H9 (cell line): ENCODE measurements at regions not wholly inside any gene's neighbourhood (a gene's known extent, or its start where the extent isn't known, plus 50 kb on each side); places are given as distances from the start of the nearest gene placed in this dataset.

Source experiments
- DNase-seq: peaks from one replicate; pipeline ENCODE4 v3.0.0-alpha.2; 2017
- H2AFZ ChIP-seq: one replicate; pipeline ENCODE4 v1.6.1; 2013; ENCODE audit warnings: mild to moderate bottlenecking, low read length, control low read depth, moderate library complexity
- H2AK5ac ChIP-seq: 2 replicates; pipeline ENCODE4 v1.6.1; 2013; ENCODE audit warnings: low read length, control low read depth, mixed read lengths; ENCODE audit not compliant: insufficient read length
- H2BK120ac ChIP-seq: one replicate; pipeline ENCODE4 v1.6.1; 2013; ENCODE audit warnings: low read depth, mild to moderate bottlenecking, low read length, control low read depth, inconsistent platforms; ENCODE audit not compliant: poor library complexity, severe bottlenecking
- H2BK12ac ChIP-seq: 2 replicates; pipeline ENCODE4 v1.6.1; 2013; ENCODE audit warnings: low read length, control low read depth, mixed read lengths, low read depth; ENCODE audit not compliant: insufficient read length
- H2BK15ac ChIP-seq: 2 replicates; pipeline ENCODE4 v1.6.1; 2013; ENCODE audit warnings: low read depth, low read length, control low read depth
- H2BK20ac ChIP-seq: one replicate; pipeline ENCODE4 v1.6.1; 2013; ENCODE audit warnings: low read depth, mild to moderate bottlenecking, low read length, control low read depth, inconsistent platforms; ENCODE audit not compliant: poor library complexity, severe bottlenecking
- H2BK5ac ChIP-seq: 2 replicates; pipeline ENCODE4 v1.6.1; 2013; ENCODE audit warnings: low read length, control low read depth, mixed read lengths; ENCODE audit not compliant: insufficient read length
- H3K14ac ChIP-seq: 2 replicates; pipeline ENCODE4 v1.6.1; 2013; ENCODE audit warnings: low read length, control low read depth; ENCODE audit not compliant: insufficient read depth
- H3K18ac ChIP-seq: 2 replicates; pipeline ENCODE4 v1.6.1; 2013; ENCODE audit warnings: low read depth, mild to moderate bottlenecking, mixed read lengths, low read length, control low read depth; ENCODE audit not compliant: insufficient read length
- H3K23ac ChIP-seq: 2 replicates; pipeline ENCODE4 v1.6.1; 2013; ENCODE audit warnings: low read length, control low read depth, mixed read lengths, low read depth; ENCODE audit not compliant: insufficient read length
- H3K23me2 ChIP-seq: 2 replicates; pipeline ENCODE4 v1.6.1; 2013; ENCODE audit warnings: low read depth, mild to moderate bottlenecking, mixed read lengths, low read length, control low read depth; ENCODE audit not compliant: insufficient read length, poor library complexity, severe bottlenecking
- H3K27ac ChIP-seq: 2 replicates; pipeline ENCODE4 v1.5.1; 2013; ENCODE audit warnings: low read length, control low read depth, mixed read lengths, low read depth; ENCODE audit not compliant: insufficient read length
- H3K27me3 ChIP-seq: 2 replicates; pipeline ENCODE4 v1.6.1; 2013; ENCODE audit warnings: low read length, control low read depth, inconsistent platforms; ENCODE audit not compliant: insufficient read depth
- H3K4ac ChIP-seq: 2 replicates; pipeline ENCODE4 v1.6.1; 2013; ENCODE audit warnings: low read depth, mild to moderate bottlenecking, control low read depth, inconsistent platforms, low read length, moderate library complexity
- H3K4me1 ChIP-seq: 2 replicates; pipeline ENCODE4 v1.6.1; 2013; ENCODE audit warnings: low read length, control low read depth, inconsistent platforms; ENCODE audit not compliant: insufficient read depth
- H3K4me2 ChIP-seq: 2 replicates; pipeline ENCODE4 v1.6.1; 2013; ENCODE audit warnings: low read length, control low read depth, mixed read lengths; ENCODE audit not compliant: insufficient read length, insufficient read depth
- H3K56ac ChIP-seq: 2 replicates; pipeline ENCODE4 v1.6.1; 2013; ENCODE audit warnings: low read depth, mild to moderate bottlenecking, mixed read lengths, low read length, control low read depth; ENCODE audit not compliant: insufficient read length
- H3K79me1 ChIP-seq: 2 replicates; pipeline ENCODE4 v1.6.1; 2013; ENCODE audit warnings: low read depth, mild to moderate bottlenecking, moderate library complexity, low read length, control low read depth, inconsistent platforms; ENCODE audit not compliant: insufficient read depth, poor library complexity, severe bottlenecking
- H3K79me2 ChIP-seq: 2 replicates; pipeline ENCODE4 v1.6.1; 2013; ENCODE audit warnings: low read length, control low read depth, inconsistent platforms; ENCODE audit not compliant: insufficient read depth
- H3K9ac ChIP-seq: 2 replicates; pipeline ENCODE4 v1.6.1; 2013; ENCODE audit warnings: low read length, control low read depth, mixed read lengths; ENCODE audit not compliant: insufficient read length; ENCODE audit errors: extremely low read depth
- H3K9me3 ChIP-seq: one replicate; pipeline ENCODE4 v1.6.1; 2013; ENCODE audit warnings: low read depth, low read length, inconsistent platforms; ENCODE audit not compliant: control insufficient read depth
- H3T11ph ChIP-seq: one replicate; pipeline ENCODE4 v1.6.1; 2013; ENCODE audit warnings: mild to moderate bottlenecking, low read length, control low read depth, inconsistent platforms
- H4K20me1 ChIP-seq: one replicate; pipeline ENCODE4 v1.6.1; 2013; ENCODE audit not compliant: control insufficient read depth, insufficient read length, insufficient read depth
- H4K5ac ChIP-seq: 2 replicates; pipeline ENCODE4 v1.6.1; 2013; ENCODE audit warnings: low read depth, mild to moderate bottlenecking, mixed read lengths, low read length, control low read depth; ENCODE audit not compliant: insufficient read length
- H4K8ac ChIP-seq: replicated peaks from 2 replicates; pipeline ENCODE4 v1.6.1; 2013; ENCODE audit warnings: low read length, control low read depth, mixed read lengths, low read depth; ENCODE audit not compliant: insufficient read length
- H4K91ac ChIP-seq: 2 replicates; pipeline ENCODE4 v1.6.1; 2013; ENCODE audit warnings: low read depth, mild to moderate bottlenecking, moderate library complexity, mixed read lengths, low read length, control low read depth; ENCODE audit not compliant: insufficient read length
- H3K27ac Mint-ChIP-seq, 3 experiments: 2 replicates in 2 of 3; 3 replicates in 1 of 3; pipeline ENCODE4 v1.8.0; 2020 to 2021; ENCODE audit warnings: mixed read lengths in 3 of 3, mild to moderate bottlenecking in 1 of 3, moderate library complexity in 1 of 3
- H3K27me3 Mint-ChIP-seq: 2 replicates; pipeline ENCODE4 v1.8.0; 2021; ENCODE audit warnings: low read depth, mild to moderate bottlenecking, moderate library complexity, mixed read lengths
- H3K36me3 Mint-ChIP-seq, 3 experiments: 2 replicates in 2 of 3; 3 replicates in 1 of 3; pipeline ENCODE4 v1.8.0; 2020 to 2021; ENCODE audit warnings: low read depth in 3 of 3, mixed read lengths in 3 of 3; ENCODE audit not compliant: insufficient read depth in 1 of 3
- H3K4me1 Mint-ChIP-seq, 2 experiments: 2 replicates each; pipeline ENCODE4 v1.8.0; 2020; ENCODE audit warnings: mixed read lengths in 2 of 2
- H3K4me3 Mint-ChIP-seq, 2 experiments: 2 replicates in 1 of 2; 3 replicates in 1 of 2; pipeline ENCODE4 v1.8.0; 2020 to 2021; ENCODE audit warnings: mild to moderate bottlenecking in 2 of 2, mixed read lengths in 2 of 2, moderate library complexity in 1 of 2
- H3K9me3 Mint-ChIP-seq, 2 experiments: 2 replicates in 1 of 2; 3 replicates in 1 of 2; pipeline ENCODE4 v1.8.0; 2020; ENCODE audit warnings: mild to moderate bottlenecking in 2 of 2, mixed read lengths in 2 of 2, moderate library complexity in 1 of 2
- CTCF ChIP-seq: fragments of 200-600 bp; sonication (generic); conservative IDR thresholded peaks from 3 replicates; pipeline ENCODE4 v1.8.0; 2021; ENCODE audit warnings: antibody characterized with exemption, mild to moderate bottlenecking
- whole genome bisulfite sequencing: extraction: QIAGEN DNeasy Blood & Tissue Kit; methylation state at CpG from one replicate; pipeline ENCODE4 v1.1.7; 2013; ENCODE audit warnings: missing lambda C conversion rate, low lambda C conversion rate, mixed read lengths; ENCODE audit not compliant: insufficient read length; ENCODE audit errors: extremely low coverage; 5-methylcytosine and 5-hydroxymethylcytosine counted together

- Histone ChIP-seq H4K20me1 (no peaks in the 10 kb centered on the region), H3K79me1 (no peaks in the 10 kb centered on the region), H3K27me3 (no peaks in the 10 kb centered on the region), H3K4me2 (no peak overlapping the region), H3K4ac (no peak overlapping the region), H2AK5ac (no peak overlapping the region), H3K14ac (no peak overlapping the region), H3K18ac (no peak overlapping the region), H2AFZ (no peak overlapping the region), H3K56ac (no peak overlapping the region), H4K8ac (no peak overlapping the region), H2BK5ac (no peak overlapping the region), H2BK15ac (no peak overlapping the region), H2BK120ac (no peak overlapping the region), H3K9ac (no peak overlapping the region), H3K9me3 (no peaks in the 10 kb centered on the region), H4K91ac (no peak overlapping the region), H3K79me2 (no peaks in the 10 kb centered on the region), H2BK12ac (no peak overlapping the region), H2BK20ac (no peak overlapping the region), H3K23me2 (no peaks in the 10 kb centered on the region), H3K4me1 (peaks cover 2% of the 10 kb centered on the region; the same call in 1 of the 2 replicates), H3K27ac (no peak overlapping the region), H4K5ac (no peak overlapping the region), H3K23ac (no peak overlapping the region), H3T11ph (no peak overlapping the region)
- no peak for DNase-seq
- no peak overlapping the region for H3K4me3 Mint-ChIP-seq
- H3K4me1 Mint-ChIP-seq: peaks cover 15 to 17% of the 10 kb centered on the region in 2 experiments
- no peaks in the 10 kb centered on the region for H3K9me3 Mint-ChIP-seq
- no peak overlapping the region for H3K27ac Mint-ChIP-seq
- no peak for TF ChIP-seq CTCF
- no peaks in the 10 kb centered on the region for H3K36me3 Mint-ChIP-seq
- WGBS: no CpG with 5 or more reads among the region's 3 CpGs
- no peaks in the 10 kb centered on the region for H3K27me3 Mint-ChIP-seq
These were observed 64.9 kb upstream of the WIPF1 start for GRCh38 chr2:174662459-174662858.
